D341Med (cell line): ENCODE measurements at regions not wholly inside any gene's neighbourhood (a gene's known extent, or its start where the extent isn't known, plus 50 kb on each side); places are given as distances from the start of the nearest gene placed in this dataset.
"Not testable (repeated sequence)": the region's sequence is repeated elsewhere in the genome, so short reads cannot be mapped to it uniquely, and the experiment has no call there.

Experiments used
- DNase-seq: peaks from one replicate; pipeline ENCODE4 v3.0.0; 2012; ENCODE audit warnings: low spot score

- DNase-seq: no peak
Measured at GRCh38 chr2:160794926-160795325, 301.3 kb upstream of the RBMS1 start.

- no peak for DNase-seq
Measured at GRCh38 chr2:160803881-160804280, 310.3 kb upstream of the RBMS1 start.

- DNase-seq: no peak
Measured at GRCh38 chr2:160810406-160810805, 316.8 kb upstream of the RBMS1 start.

- no peak for DNase-seq
Measured at GRCh38 chr2:160812830-160813505, 319.4 kb upstream of the RBMS1 start.

- DNase-seq: no peak
Measured at GRCh38 chr2:160813506-160813858, 319.9 kb upstream of the RBMS1 start.

GRCh38 chr2:160816916-160817499, 323.4 kb upstream of the RBMS1 start:
- no peak for DNase-seq

GRCh38 chr2:160820691-160821090, 327.1 kb upstream of the RBMS1 start:
- no peak for DNase-seq

GRCh38 chr2:160822006-160822405, 328.4 kb upstream of the RBMS1 start:
- DNase-seq: no peak

GRCh38 chr2:160825433-160825832, 331.8 kb upstream of the RBMS1 start:
- no peak for DNase-seq

GRCh38 chr2:160826496-160826895, 332.9 kb upstream of the RBMS1 start:
- DNase-seq: no peak

GRCh38 chr2:160828076-160828475, 332.2 kb upstream of the TANK start:
- DNase-seq: no peak

GRCh38 chr2:160832381-160832780, 327.8 kb upstream of the TANK start:
- not testable (repeated sequence) for DNase-seq

- no peak for DNase-seq
Measured at GRCh38 chr2:160835166-160835565, 325.1 kb upstream of the TANK start.

GRCh38 chr2:160836755-160837154, 323.5 kb upstream of the TANK start:
- no peak for DNase-seq

- no peak for DNase-seq
Measured at GRCh38 chr2:160837416-160837815, 322.8 kb upstream of the TANK start.

- no peak for DNase-seq
Measured at GRCh38 chr2:160838147-160838546, 322.1 kb upstream of the TANK start.

GRCh38 chr2:160838691-160839090, 321.5 kb upstream of the TANK start:
- DNase-seq: no peak

- no peak for DNase-seq
Measured at GRCh38 chr2:160842286-160842685, 317.9 kb upstream of the TANK start.

- no peak for DNase-seq
Measured at GRCh38 chr2:160859096-160859495, 301.1 kb upstream of the TANK start.

GRCh38 chr2:160862226-160862625, 298.0 kb upstream of the TANK start:
- DNase-seq: no peak

- no peak for DNase-seq
Measured at GRCh38 chr2:160868891-160869290, 291.3 kb upstream of the TANK start.

- no peak for DNase-seq
Measured at GRCh38 chr2:160869411-160869810, 290.8 kb upstream of the TANK start.

- DNase-seq: no peak
Measured at GRCh38 chr2:160870729-160871465, 289.3 kb upstream of the TANK start.

- DNase-seq: no peak
Measured at GRCh38 chr2:160871953-160872352, 288.3 kb upstream of the TANK start.
